ENCODE measurements at regions not wholly inside any gene's neighbourhood (a gene's known extent, or its start where the extent isn't known, plus 50 kb on each side); places are given as distances from the start of the nearest gene placed in this dataset.

DNA sequence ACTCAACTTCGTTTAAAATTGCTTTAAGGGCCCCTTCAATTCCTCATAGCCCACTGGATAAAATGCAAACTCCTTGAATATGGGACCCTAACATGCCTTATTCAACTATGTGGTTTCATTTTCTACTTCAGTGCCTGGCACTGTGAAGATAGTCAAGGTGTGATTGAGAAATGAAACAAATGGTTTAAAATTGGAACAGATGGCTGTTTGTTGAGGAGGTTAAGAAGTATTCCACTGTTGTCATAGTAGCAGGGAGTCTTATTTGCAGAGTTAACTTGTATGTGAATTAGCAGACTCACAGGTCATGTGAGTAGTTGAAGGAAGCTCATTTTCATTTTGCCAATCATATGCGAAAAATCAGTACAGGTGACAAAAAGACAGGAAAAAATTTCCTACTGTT is 593.3 kb downstream of the KCTD8 start:
- TF ChIP-seq EZH2 (optimal IDR thresholded peaks at IDR 0.05; ENCODE audit: low read depth, low read length) (no peak), EZH2phosphoT487 (IDR thresholded peaks at IDR 0.05; ENCODE audit: low read length) (no peak)
- TF ChIP-seq, protein P1, sequence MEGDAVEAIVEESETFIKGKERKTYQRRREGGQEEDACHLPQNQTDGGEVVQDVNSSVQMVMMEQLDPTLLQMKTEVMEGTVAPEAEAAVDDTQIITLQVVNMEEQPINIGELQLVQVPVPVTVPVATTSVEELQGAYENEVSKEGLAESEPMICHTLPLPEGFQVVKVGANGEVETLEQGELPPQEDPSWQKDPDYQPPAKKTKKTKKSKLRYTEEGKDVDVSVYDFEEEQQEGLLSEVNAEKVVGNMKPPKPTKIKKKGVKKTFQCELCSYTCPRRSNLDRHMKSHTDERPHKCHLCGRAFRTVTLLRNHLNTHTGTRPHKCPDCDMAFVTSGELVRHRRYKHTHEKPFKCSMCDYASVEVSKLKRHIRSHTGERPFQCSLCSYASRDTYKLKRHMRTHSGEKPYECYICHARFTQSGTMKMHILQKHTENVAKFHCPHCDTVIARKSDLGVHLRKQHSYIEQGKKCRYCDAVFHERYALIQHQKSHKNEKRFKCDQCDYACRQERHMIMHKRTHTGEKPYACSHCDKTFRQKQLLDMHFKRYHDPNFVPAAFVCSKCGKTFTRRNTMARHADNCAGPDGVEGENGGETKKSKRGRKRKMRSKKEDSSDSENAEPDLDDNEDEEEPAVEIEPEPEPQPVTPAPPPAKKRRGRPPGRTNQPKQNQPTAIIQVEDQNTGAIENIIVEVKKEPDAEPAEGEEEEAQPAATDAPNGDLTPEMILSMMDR (IDR thresholded peaks at IDR 0.05; ENCODE audit: low read length): no peak

All from MM.1S (cell line).